SK-MEL-5 (cell line): ENCODE measurements at regions not wholly inside any gene's neighbourhood (a gene's known extent, or its start where the extent isn't known, plus 50 kb on each side); places are given as distances from the start of the nearest gene placed in this dataset.
A peak's percentile ranks its signal among the peaks of the same experiment; 100 is the strongest.
"Not testable (repeated sequence)": the region's sequence is repeated elsewhere in the genome, so short reads cannot be mapped to it uniquely, and the experiment has no call there.

Experiments
- DNase-seq: peaks from one replicate; pipeline ENCODE4 v3.0.0-alpha.2; 2016; ENCODE audit warnings: low read depth, low spot score
- in situ Hi-C: cut with HindIII; loops from 2 replicates; pipeline ENCODE4 v1.10.0; 2016; ENCODE audit warnings: low sequenced_read_pairs, high pct_unique_total_duplicates, low pct_unique_long_range_greater_than_20kb

DNA sequence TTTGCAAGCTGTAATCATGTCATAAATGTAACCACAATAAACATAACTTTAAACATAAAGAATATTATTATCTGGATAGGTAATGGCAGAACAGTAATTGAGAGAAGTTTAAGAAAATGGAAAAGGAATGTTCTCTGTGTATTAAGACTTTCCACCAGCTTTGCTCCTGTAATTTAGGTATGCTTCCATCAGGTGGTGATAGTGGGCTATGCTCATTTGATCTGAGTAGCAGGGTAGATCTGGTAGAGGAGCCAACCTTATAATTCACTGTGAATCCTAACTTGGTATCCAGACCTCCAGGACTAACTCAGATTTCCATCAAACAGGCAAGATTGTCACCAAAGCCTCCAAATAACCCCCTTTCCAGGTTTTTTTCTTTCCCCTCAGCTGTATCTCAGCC, 137.9 kb upstream of the ZKSCAN2 start:
- in situ Hi-C loops: no loop called here
- DNase-seq: peak; percentile 20

DNA sequence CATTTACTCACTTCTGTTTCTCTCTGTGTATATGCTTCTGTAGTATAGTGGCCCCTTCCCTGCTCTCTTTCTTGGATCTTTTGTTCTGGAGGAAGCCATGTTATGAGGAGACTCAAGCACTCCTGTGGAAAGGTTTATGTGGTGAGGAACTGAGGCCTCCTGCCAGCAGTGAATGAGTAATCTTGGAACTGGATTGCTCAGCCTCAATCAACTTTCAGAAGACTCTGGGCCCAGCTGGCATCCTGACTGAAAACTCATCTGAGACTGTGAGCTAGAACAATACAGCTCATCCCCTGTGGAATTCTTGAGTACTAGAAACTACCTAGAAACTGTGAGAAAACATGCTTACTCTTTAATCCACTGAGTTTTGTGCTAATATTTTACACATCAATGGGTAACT, 133.1 kb upstream of the ZKSCAN2 start:
- in situ Hi-C loops: no loop called here
- no peak for DNase-seq

GRCh38 chr16:25374556-25374955, 116.9 kb upstream of the ZKSCAN2 start:
- no peak for DNase-seq
- in situ Hi-C loops: no loop called here

DNA sequence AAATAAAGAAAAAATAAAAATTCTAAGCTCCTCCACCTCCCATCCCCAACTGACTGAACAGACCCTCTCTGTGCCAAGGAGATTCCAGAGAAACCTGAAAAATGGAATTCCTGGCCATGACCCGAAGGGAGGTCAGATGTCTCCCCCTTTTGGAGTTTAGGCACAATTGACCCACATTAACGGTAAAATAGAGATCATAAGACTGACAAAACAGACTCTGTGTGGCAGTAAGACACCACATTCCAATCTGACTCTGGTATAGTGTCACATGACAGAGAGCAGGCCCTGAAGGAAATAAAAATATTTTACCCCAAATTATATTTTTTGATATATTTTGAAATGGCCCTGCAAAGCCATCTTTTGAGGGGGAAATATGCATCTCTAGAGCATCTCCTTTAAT, 115.1 kb upstream of the ZKSCAN2 start:
- in situ Hi-C loops: no loop called here
- peak; percentile 25 for DNase-seq

- in situ Hi-C loops: no loop called here
- DNase-seq: no peak
Observed at GRCh38 chr16:25371342-25371741, 113.7 kb upstream of the ZKSCAN2 start.

DNA sequence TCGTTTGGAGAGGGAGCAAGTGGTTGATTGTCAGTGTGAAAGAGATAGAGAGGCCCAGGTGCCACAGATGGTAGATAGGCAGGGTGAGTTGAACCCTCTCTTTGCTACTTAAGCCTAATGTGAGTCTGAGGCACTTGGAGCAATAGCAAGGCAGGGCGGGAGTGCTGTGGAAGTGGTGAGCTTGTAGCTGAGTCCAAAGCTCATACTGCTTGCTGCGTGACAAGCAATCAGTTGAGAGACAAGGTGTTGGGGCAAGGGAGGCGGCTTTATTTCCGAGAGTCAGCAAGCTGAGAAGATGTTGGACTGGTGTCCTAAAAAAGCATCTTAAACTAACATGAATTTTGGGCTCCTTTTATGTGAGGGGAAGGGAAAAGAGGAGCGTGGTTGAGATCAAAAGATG, 112.9 kb upstream of the ZKSCAN2 start:
- in situ Hi-C loops: no loop called here

GRCh38 chr16:25367773-25368524, 110.3 kb upstream of the ZKSCAN2 start:
- no peak for DNase-seq
- in situ Hi-C loops: no loop called here

More for the DNA sequence above, 112.9 kb upstream of the ZKSCAN2 start:
- no peak for DNase-seq

GRCh38 chr16:25366078-25366477, 108.4 kb upstream of the ZKSCAN2 start:
- in situ Hi-C loops: no loop called here
- no peak for DNase-seq

DNA sequence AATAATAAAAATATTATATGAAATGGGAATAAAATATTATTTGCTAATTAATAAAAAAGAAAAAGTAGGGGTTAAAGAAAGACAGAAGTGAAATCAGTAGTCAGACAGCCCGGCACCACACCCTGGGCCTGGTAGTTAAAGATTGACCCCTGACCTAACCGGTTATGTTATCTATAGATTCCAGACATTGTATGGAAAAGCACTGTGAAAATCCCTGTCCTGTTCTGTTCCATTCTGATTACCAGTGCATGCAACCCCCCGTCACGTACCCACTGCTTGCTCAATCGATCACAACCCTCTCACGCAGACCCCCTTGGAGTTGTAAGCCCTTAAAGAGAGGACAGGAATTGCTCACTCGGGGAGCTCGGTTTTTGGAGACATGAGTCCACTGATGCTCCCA, 101.9 kb upstream of the ZKSCAN2 start:
- DNase-seq, in situ Hi-C loops: not testable (repeated sequence)

DNA sequence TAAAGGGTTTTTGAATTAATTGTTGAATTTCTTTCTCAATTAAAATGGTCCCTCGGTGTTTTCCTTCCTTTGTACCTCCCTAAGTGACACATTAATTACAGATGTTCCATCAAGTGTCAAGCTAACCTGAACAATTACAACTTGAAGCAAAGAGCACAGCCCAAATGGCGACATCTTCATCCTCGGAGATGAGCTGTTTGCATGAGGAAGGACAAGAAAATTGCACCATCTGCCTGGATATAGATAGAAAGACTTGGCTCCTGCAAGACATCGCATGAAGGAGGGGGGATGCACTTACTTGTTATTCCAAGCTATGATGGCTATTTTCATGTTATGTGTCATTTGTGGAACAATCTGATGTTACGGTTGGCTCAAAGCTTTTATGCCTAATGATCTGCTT, 86.4 kb upstream of the ZKSCAN2 start:
- DNase-seq: no peak
- in situ Hi-C loops: no loop called here

DNA sequence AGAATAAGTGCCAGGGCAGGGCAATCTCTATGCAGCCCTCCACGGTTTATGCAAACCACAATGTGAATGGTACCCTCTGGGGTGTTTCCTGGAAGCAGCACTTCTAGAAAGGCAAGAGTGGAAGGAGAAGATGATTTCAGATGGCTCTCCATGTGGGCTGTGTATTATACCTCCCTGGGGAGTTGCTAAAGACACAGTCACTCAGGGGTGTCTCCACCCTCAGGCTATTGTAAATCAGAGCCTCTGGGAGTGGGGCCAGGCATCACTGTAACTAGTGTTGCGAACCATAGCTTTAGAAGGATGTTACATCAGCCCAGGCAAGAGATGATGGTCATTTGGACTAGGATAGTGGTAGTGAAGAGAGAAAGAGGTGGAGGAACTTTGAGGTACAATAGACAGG, 83.3 kb upstream of the ZKSCAN2 start:
- in situ Hi-C loops: no loop called here

GRCh38 chr16:25317732-25318316, 60.2 kb upstream of the ZKSCAN2 start:
- DNase-seq: no peak
- in situ Hi-C loops: no loop called here

More for the DNA sequence above, 83.3 kb upstream of the ZKSCAN2 start:
- DNase-seq: no peak

GRCh38 chr16:25311950-25312349, 54.3 kb upstream of the ZKSCAN2 start:
- in situ Hi-C loops: no loop called here
- DNase-seq: no peak

DNA sequence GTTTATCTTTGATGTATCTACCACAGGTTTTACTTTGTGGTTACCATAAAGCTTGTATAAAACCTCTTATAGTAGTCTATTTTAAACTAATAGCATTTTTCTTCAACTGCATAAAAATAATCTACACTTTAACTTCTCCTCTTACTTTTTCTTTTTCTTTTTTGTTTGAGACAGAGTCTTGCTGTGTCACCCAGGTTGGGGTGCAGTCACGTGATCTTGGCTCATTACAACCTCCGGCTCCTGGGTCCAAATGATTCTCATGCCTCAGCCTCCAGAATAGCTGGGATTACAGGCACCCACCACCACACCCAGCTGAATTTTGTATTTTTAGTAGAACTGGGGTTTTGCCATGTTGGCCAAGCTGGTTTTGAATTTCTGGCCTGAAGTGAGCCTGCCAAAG, 53.4 kb upstream of the ZKSCAN2 start:
- in situ Hi-C loops: no loop called here
- no peak for DNase-seq
